PFSK-1 (cell line): ENCODE measurements at regions not wholly inside any gene's neighbourhood (a gene's known extent, or its start where the extent isn't known, plus 50 kb on each side); places are given as distances from the start of the nearest gene placed in this dataset.

Source experiments
- FOXP2 ChIP-seq: optimal IDR thresholded peaks from 2 replicates; pipeline ENCODE3; 2011; ENCODE audit warnings: borderline replicate concordance, control low read depth, inconsistent platforms; ENCODE audit not compliant: insufficient read depth; ENCODE audit errors: extremely low read length, extremely low read depth
- POLR2AphosphoS5 ChIP-seq: IDR thresholded peaks from 2 replicates; pipeline ENCODE4 v1.6.1; 2012; ENCODE audit warnings: low read depth, mild to moderate bottlenecking, control low read depth, low read length, moderate library complexity
- SIN3A ChIP-seq: IDR thresholded peaks from 2 replicates; pipeline ENCODE4 v1.6.1; 2012; ENCODE audit warnings: mild to moderate bottlenecking, low read length, moderate library complexity, borderline replicate concordance; ENCODE audit not compliant: insufficient read depth
- TAF1 ChIP-seq: IDR thresholded peaks from 2 replicates; pipeline ENCODE4 v1.6.1; 2012; ENCODE audit warnings: low read length, control low read depth, borderline replicate concordance; ENCODE audit not compliant: insufficient read depth
- TF ChIP-seq, protein P1 (sequence below), 2 experiments: IDR thresholded peaks; 2 replicates each; pipeline versions ENCODE4 v1.6.1 to v1.8.0; 2011 to 2012; ENCODE audit warnings: low read depth in 2 of 2, low read length in 2 of 2, control low read depth in 1 of 2, inconsistent platforms in 1 of 2, mild to moderate bottlenecking in 1 of 2, moderate library complexity in 1 of 2; ENCODE audit not compliant: insufficient read depth in 1 of 2

DNA sequence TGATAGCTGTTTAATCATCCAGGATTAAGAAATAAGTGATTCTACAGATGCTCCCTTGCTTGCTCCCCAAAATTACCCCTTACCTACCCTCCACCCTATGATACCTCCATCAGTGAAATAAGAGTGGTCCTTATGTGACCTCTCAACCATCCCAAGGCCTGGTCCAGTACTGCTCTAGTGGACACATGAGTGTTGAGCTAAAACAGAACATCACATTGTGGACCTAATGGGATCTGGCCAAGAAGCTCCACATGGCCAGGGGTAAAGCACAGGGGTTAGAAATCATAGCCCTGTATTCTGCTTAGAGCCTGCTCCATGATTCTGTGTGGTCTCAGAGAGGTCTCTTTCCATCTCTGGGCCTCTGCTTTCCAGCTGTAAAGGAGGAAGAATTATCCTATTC is 355.6 kb downstream of the TNS1 start:
- TF ChIP-seq, protein P1, sequence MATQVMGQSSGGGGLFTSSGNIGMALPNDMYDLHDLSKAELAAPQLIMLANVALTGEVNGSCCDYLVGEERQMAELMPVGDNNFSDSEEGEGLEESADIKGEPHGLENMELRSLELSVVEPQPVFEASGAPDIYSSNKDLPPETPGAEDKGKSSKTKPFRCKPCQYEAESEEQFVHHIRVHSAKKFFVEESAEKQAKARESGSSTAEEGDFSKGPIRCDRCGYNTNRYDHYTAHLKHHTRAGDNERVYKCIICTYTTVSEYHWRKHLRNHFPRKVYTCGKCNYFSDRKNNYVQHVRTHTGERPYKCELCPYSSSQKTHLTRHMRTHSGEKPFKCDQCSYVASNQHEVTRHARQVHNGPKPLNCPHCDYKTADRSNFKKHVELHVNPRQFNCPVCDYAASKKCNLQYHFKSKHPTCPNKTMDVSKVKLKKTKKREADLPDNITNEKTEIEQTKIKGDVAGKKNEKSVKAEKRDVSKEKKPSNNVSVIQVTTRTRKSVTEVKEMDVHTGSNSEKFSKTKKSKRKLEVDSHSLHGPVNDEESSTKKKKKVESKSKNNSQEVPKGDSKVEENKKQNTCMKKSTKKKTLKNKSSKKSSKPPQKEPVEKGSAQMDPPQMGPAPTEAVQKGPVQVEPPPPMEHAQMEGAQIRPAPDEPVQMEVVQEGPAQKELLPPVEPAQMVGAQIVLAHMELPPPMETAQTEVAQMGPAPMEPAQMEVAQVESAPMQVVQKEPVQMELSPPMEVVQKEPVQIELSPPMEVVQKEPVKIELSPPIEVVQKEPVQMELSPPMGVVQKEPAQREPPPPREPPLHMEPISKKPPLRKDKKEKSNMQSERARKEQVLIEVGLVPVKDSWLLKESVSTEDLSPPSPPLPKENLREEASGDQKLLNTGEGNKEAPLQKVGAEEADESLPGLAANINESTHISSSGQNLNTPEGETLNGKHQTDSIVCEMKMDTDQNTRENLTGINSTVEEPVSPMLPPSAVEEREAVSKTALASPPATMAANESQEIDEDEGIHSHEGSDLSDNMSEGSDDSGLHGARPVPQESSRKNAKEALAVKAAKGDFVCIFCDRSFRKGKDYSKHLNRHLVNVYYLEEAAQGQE (IDR thresholded peaks at IDR 0.05; ENCODE audit: insufficient read depth in 1 of 2, low read depth in 2 of 2, low read length in 2 of 2) = no peak
- TF ChIP-seq POLR2AphosphoS5 (no peak), TAF1 (no peak), SIN3A (no peak), FOXP2 (no peak)

DNA sequence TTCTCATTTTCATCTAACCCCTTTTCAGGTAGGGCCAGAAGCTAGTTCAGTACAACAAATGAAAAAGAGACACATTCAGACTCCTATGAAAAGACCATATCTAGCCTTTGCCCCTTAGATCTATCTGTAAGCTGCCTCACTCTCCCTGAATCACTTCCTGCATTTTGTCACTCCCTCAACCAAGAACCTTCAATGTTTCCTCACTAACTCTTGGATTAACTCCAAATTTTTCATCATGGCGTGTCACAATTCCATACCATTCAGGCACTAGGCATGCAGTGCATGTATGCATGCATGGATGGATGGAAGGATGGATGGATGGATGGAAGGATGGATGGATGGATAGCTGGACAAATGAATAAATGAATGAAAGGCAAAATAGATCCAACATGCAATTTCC is 356.9 kb downstream of the TNS1 start:
- TF ChIP-seq SIN3A = no peak
- TF ChIP-seq, protein P1 (IDR thresholded peaks at IDR 0.05; ENCODE audit: insufficient read depth in 1 of 2, low read depth in 2 of 2, low read length in 2 of 2) = no peak
- no peak for TF ChIP-seq TAF1
- TF ChIP-seq FOXP2 = no peak
- no peak for TF ChIP-seq POLR2AphosphoS5

DNA sequence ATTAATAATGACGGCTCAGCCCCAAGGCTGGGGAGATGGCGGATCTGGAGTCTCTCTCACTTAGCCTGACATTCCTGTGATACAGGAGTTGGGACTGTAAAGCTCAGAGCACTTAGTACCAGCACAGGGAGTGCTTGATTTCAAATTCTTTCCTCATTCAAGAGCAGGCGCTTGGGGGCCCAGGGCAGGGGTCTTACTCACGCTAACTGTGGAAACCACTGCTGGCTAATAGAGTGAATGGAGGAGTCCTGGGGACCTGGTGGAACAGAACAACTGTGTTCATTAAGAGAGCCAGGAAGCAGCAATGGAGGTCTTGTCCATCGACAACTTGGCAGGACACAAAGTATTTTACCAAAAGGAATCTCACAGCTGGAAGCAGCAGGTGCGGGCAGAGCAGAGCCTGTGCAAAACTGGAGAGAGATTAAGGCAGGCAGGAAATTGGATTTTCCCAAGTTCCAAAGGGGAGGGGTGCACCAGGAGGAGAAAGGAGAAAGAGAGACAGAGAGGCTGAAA is 358.9 kb downstream of the TNS1 start:
- TF ChIP-seq SIN3A = no peak
- TF ChIP-seq POLR2AphosphoS5 = no peak
- no peak for TF ChIP-seq FOXP2
- TF ChIP-seq, protein P1 (IDR thresholded peaks at IDR 0.05; ENCODE audit: insufficient read depth in 1 of 2, low read depth in 2 of 2, low read length in 2 of 2) = no peak
- TF ChIP-seq TAF1 = no peak

DNA sequence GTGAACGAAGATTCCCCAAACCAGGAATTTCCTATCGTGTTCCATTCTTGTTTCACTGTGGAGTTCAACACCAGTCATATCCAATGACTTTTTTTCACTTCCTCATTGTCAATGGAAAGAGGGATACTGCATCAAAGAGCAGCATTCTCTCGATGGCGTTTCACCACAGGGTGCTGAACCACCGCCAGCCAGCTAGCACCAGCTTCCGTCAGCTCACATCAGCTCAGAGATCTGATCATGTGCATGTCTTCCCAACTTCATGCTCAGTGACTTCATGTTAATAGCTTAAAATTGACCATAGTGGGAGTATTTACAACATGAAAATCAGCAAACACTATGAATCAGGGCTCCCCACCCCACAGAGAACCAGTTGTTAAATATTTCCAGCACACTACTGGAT is 359.9 kb downstream of the TNS1 start:
- TF ChIP-seq POLR2AphosphoS5 = no peak

DNA sequence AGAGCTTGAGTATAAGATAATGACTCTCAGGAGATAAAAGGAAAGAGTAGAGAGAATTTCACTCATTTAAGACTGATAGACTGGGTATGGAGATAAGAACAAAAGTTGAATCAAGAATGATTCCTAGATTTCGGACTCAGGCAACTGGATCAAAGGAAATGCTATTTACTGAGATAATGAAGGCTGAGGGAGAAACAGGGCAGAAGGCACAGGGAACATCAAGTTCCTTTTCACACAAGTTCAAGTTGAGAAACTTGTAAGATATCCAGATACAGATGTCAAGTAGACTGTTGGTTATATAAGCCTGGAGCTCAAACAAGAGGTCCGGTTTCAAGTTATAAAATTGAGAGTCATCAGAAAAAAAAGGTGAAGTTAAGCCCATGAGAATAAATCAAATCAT is 360.8 kb downstream of the TNS1 start:
- TF ChIP-seq TAF1 (no peak), POLR2AphosphoS5 (no peak), SIN3A (no peak), FOXP2 (no peak)
- TF ChIP-seq, protein P1 (IDR thresholded peaks at IDR 0.05; ENCODE audit: insufficient read depth in 1 of 2, low read depth in 2 of 2, low read length in 2 of 2) = no peak

DNA sequence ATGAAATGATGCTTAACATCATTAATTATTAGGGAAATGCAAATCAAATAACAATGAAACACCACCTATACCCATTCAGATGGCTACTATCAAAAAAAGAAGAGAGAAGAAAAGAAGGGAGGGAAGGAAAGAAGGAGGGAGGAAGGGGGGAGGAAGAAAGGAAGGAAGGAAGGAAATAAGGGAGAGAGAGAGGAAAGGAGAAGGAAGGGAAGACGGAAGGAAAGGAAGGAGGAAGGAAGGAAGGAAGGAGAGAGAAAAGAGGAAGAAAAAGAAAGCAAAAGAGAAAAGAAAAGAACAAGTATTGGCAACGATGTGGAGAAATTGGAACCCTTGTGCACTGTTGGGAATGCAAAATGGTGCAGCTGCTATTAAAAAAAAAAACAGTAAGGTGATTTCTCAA is 363.3 kb downstream of the TNS1 start:
- TF ChIP-seq SIN3A = no peak
- no peak for TF ChIP-seq TAF1
- no peak for TF ChIP-seq FOXP2
- TF ChIP-seq POLR2AphosphoS5 = no peak
- TF ChIP-seq, protein P1 (IDR thresholded peaks at IDR 0.05; ENCODE audit: insufficient read depth in 1 of 2, low read depth in 2 of 2, low read length in 2 of 2) = no peak
